ENCODE measurements at regions not wholly inside any gene's neighbourhood (a gene's known extent, or its start where the extent isn't known, plus 50 kb on each side); places are given as distances from the start of the nearest gene placed in this dataset.
A peak's percentile ranks its signal among the peaks of the same experiment; 100 is the strongest.

GRCh38 chr4:24689212-24689611 is 104.9 kb upstream of the DHX15 start:
- TF ChIP-seq CTCF (IDR thresholded peaks at IDR 0.05; ENCODE audit: unreplicated experiment): no peak
- intact Hi-C loops (cut with micrococcal nuclease): no loop called here
- ChIA-PET POLR2A (interaction anchor here (0.6 kb wide), 1 partner anchor 171 kb away, joined by 3 read pairs; no protein-coding TSS in a partner anchor), CTCF (interaction anchor here (0.8 to 0.9 kb wide), 2 partner anchors 65 to 292 kb away, joined by 3 read pairs; no protein-coding TSS in a partner anchor)
- Mint-ChIP-seq H3K27ac (ENCODE audit: low read depth, unreplicated experiment) (no peak overlapping the region), H3K9me3 (ENCODE audit: unreplicated experiment) (no peaks in the 10 kb centered on the region), H3K36me3 (ENCODE audit: insufficient read depth, unreplicated experiment) (no peaks in the 10 kb centered on the region), H3K4me3 (ENCODE audit: unreplicated experiment) (no peak overlapping the region), H3K27me3 (ENCODE audit: insufficient read depth, unreplicated experiment) (peaks cover 13% of the 10 kb centered on the region), H3K4me1 (ENCODE audit: insufficient read depth, unreplicated experiment) (peaks cover 6% of the 10 kb centered on the region)
- no peak for DNase-seq (ENCODE audit: unreplicated experiment)
- BruUV-seq (replicated peaks): no TSS peak

GRCh38 chr4:24690436-24690835 is 104.9 kb upstream of the SOD3 start:
- ChIA-PET POLR2A (no interaction called here), CTCF (no interaction called here)

GRCh38 chr4:24693636-24694035 is 101.7 kb upstream of the SOD3 start:
- POLR2A ChIA-PET: no interaction called here
- intact Hi-C loops (cut with micrococcal nuclease): no loop called here
- H3K4me1 Mint-ChIP-seq (ENCODE audit: insufficient read depth, unreplicated experiment): peaks cover 6% of the 10 kb centered on the region

More at GRCh38 chr4:24690436-24690835, 104.9 kb upstream of the SOD3 start:
- Mint-ChIP-seq H3K4me1 (ENCODE audit: insufficient read depth, unreplicated experiment) (peaks cover 6% of the 10 kb centered on the region), H3K36me3 (ENCODE audit: insufficient read depth, unreplicated experiment) (no peaks in the 10 kb centered on the region), H3K27me3 (ENCODE audit: insufficient read depth, unreplicated experiment) (peaks cover 13% of the 10 kb centered on the region), H3K9me3 (ENCODE audit: unreplicated experiment) (no peaks in the 10 kb centered on the region), H3K4me3 (ENCODE audit: unreplicated experiment) (no peak overlapping the region), H3K27ac (ENCODE audit: low read depth, unreplicated experiment) (no peak overlapping the region)
- TF ChIP-seq CTCF (IDR thresholded peaks at IDR 0.05; ENCODE audit: unreplicated experiment): no peak
- BruUV-seq (replicated peaks): no TSS peak
- intact Hi-C loops (cut with micrococcal nuclease): no loop called here
- DNase-seq (ENCODE audit: unreplicated experiment): peak; percentile 60

GRCh38 chr4:24700118-24700517 is 95.3 kb upstream of the SOD3 start:
- ChIA-PET POLR2A (no interaction called here), CTCF (interaction anchor here (0.5 to 1.4 kb wide), 4 partner anchors 391 to 1561 kb away, joined by 3 to 4 read pairs (median 4); no protein-coding TSS in a partner anchor)
- intact Hi-C loops (cut with micrococcal nuclease): no loop called here
- H3K36me3 Mint-ChIP-seq (ENCODE audit: insufficient read depth, unreplicated experiment): no peaks in the 10 kb centered on the region
- BruUV-seq (replicated peaks): no TSS peak
- H3K4me3 Mint-ChIP-seq (ENCODE audit: unreplicated experiment): no peak overlapping the region
- H3K9me3 Mint-ChIP-seq (ENCODE audit: unreplicated experiment): no peaks in the 10 kb centered on the region
- no peaks in the 10 kb centered on the region for H3K27me3 Mint-ChIP-seq (ENCODE audit: insufficient read depth, unreplicated experiment)
- DNase-seq (ENCODE audit: unreplicated experiment): no peak
- H3K27ac Mint-ChIP-seq (ENCODE audit: low read depth, unreplicated experiment): no peak overlapping the region
- H3K4me1 Mint-ChIP-seq (ENCODE audit: insufficient read depth, unreplicated experiment): no peaks in the 10 kb centered on the region
- TF ChIP-seq CTCF (IDR thresholded peaks at IDR 0.05; ENCODE audit: unreplicated experiment): no peak

More at GRCh38 chr4:24693636-24694035, 101.7 kb upstream of the SOD3 start:
- no peak for TF ChIP-seq CTCF (IDR thresholded peaks at IDR 0.05; ENCODE audit: unreplicated experiment)
- no peak for DNase-seq (ENCODE audit: unreplicated experiment)
- Mint-ChIP-seq H3K4me3 (ENCODE audit: unreplicated experiment) (no peak overlapping the region), H3K36me3 (ENCODE audit: insufficient read depth, unreplicated experiment) (no peaks in the 10 kb centered on the region), H3K27me3 (ENCODE audit: insufficient read depth, unreplicated experiment) (peaks cover 13% of the 10 kb centered on the region), H3K27ac (ENCODE audit: low read depth, unreplicated experiment) (no peak overlapping the region), H3K9me3 (ENCODE audit: unreplicated experiment) (no peaks in the 10 kb centered on the region)
- CTCF ChIA-PET: interaction anchor here (0.8 to 2.5 kb wide), 2 partner anchors 99 to 111 kb away, joined by 3 to 7 read pairs; no protein-coding TSS in a partner anchor
- no TSS peak for BruUV-seq (replicated peaks)
